ENCODE measurements at regions not wholly inside any gene's neighbourhood (a gene's known extent, or its start where the extent isn't known, plus 50 kb on each side); places are given as distances from the start of the nearest gene placed in this dataset.

GRCh38 chr7:156230576-156230975 is 410.0 kb upstream of the RNF32 start:
- intact Hi-C loops (cut with DNase I): no loop called here
- H3K4me1 ChIP-seq: no peaks in the 10 kb centered on the region
- 84 to 89% methylated on average over 12 of the region's 12 CpGs for WGBS, 2 donors
- TF ChIP-seq POLR2A (IDR thresholded peaks at IDR 0.05) (no peak), CTCF (IDR thresholded peaks at IDR 0.05) (no peak)
- H3K27me3 ChIP-seq: no peaks in the 10 kb centered on the region
- H3K27ac ChIP-seq: no peak overlapping the region
- H3K9me3 ChIP-seq: no peaks in the 10 kb centered on the region
- no peak overlapping the region for H3K4me3 ChIP-seq
- DNase-seq: no peak
- H3K36me3 ChIP-seq: no peaks in the 10 kb centered on the region

- no peak overlapping the region for H3K27ac ChIP-seq
- WGBS, 2 donors: 75 to 88% methylated on average over 1 of the region's 1 CpG
- no peak for DNase-seq
Measured at GRCh38 chr7:156224833-156225225, 412.6 kb upstream of the SHH start.

GRCh38 chr7:156223935-156224832 is 411.9 kb upstream of the SHH start:
- no peaks in the 10 kb centered on the region for H3K4me1 ChIP-seq
- H3K36me3 ChIP-seq: no peaks in the 10 kb centered on the region
- peaks cover 0 to 10% (median 0%) of the 10 kb centered on the region in 3 donors for H3K9me3 ChIP-seq
- H3K4me3 ChIP-seq: no peak overlapping the region
- TF ChIP-seq CTCF (IDR thresholded peaks at IDR 0.05) (no peak), POLR2A (IDR thresholded peaks at IDR 0.05) (no peak)
- DNase-seq: no peak
- H3K27ac ChIP-seq: no peak overlapping the region
- intact Hi-C loops (cut with DNase I): no loop called here
- peaks cover 0 to 5% (median 0%) of the 10 kb centered on the region in 4 donors for H3K27me3 ChIP-seq
- 45 to 52% methylated on average over 5 to 8 of the region's 10 CpGs for WGBS, 2 donors

More at GRCh38 chr7:156224833-156225225, 412.6 kb upstream of the SHH start:
- Histone ChIP-seq H3K27me3 (no peaks in the 10 kb centered on the region), H3K4me3 (no peak overlapping the region), H3K36me3 (no peaks in the 10 kb centered on the region), H3K9me3 (peaks cover 0 to 10% (median 0%) of the 10 kb centered on the region in 3 donors), H3K4me1 (no peaks in the 10 kb centered on the region)
- no peak for TF ChIP-seq CTCF (IDR thresholded peaks at IDR 0.05)
- TF ChIP-seq POLR2A (IDR thresholded peaks at IDR 0.05): no peak
- intact Hi-C loops (cut with DNase I): no loop called here

GRCh38 chr7:156222611-156223010 is 410.3 kb upstream of the SHH start:
- intact Hi-C loops (cut with DNase I): no loop called here
- Histone ChIP-seq H3K27me3 (peaks cover 0 to 8% (median 0%) of the 10 kb centered on the region in 4 donors), H3K9me3 (peaks cover 0 to 10% (median 0%) of the 10 kb centered on the region in 3 donors), H3K36me3 (no peaks in the 10 kb centered on the region), H3K4me1 (no peaks in the 10 kb centered on the region), H3K4me3 (no peak overlapping the region), H3K27ac (no peak overlapping the region)
- TF ChIP-seq CTCF (IDR thresholded peaks at IDR 0.05) (no peak), POLR2A (IDR thresholded peaks at IDR 0.05) (no peak)
- 65 to 85% methylated on average over 5 to 6 of the region's 7 CpGs for WGBS, 2 donors
- no peak for DNase-seq

- WGBS, 2 donors: 88 to 98% methylated on average over 4 of the region's 4 CpGs
- Histone ChIP-seq H3K27me3 (peaks cover 0 to 8% (median 0%) of the 10 kb centered on the region in 4 donors), H3K27ac (no peak overlapping the region), H3K4me3 (no peak overlapping the region), H3K36me3 (no peaks in the 10 kb centered on the region), H3K9me3 (peaks cover 0 to 10% (median 0%) of the 10 kb centered on the region in 3 donors), H3K4me1 (no peaks in the 10 kb centered on the region)
- intact Hi-C loops (cut with DNase I): no loop called here
- no peak for DNase-seq
- no peak for TF ChIP-seq POLR2A (IDR thresholded peaks at IDR 0.05)
- no peak for TF ChIP-seq CTCF (IDR thresholded peaks at IDR 0.05)
Measured at GRCh38 chr7:156222151-156222550, 409.9 kb upstream of the SHH start.

Data from esophagus squamous epithelium (tissue), 5 donors.